ENCODE measurements at regions not wholly inside any gene's neighbourhood (a gene's known extent, or its start where the extent isn't known, plus 50 kb on each side); places are given as distances from the start of the nearest gene placed in this dataset.
"Not testable (repeated sequence)": the region's sequence is repeated elsewhere in the genome, so short reads cannot be mapped to it uniquely, and the experiment has no call there.

DNA sequence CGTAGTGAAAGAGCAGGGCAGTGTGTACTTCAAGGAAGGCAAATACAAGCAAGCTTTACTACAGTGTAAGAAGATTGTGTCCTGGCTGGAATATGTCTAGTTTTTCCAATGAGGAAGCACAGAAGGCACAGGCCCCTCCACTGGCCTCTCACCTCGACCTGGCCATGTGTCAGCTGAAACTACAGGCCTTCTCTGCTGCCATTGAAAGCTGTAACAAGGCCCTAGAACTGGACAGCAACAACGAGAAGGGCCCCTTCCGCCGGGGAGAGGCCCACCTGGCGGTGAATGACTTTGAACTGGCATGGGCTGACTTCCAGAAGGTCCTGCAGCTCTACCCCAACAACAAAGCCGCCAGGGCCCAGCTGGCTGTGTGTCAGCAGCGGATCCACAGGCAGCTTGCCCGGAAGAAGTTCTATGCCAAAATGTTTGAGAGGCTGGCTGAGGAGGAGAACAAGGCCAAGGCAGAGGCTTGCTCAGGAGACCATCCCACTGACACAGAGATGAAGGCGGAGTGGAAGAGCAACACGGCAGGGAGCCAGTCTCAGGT, 202.2 kb downstream of the SPATA31A6 start:
- not testable (repeated sequence) for H3K36me3 ChIP-seq; H3K4me3 ChIP-seq; H3K27me3 ChIP-seq (replicated peaks; ENCODE audit: insufficient read depth); ATAC-seq (ENCODE audit: insufficient number of reproducible peaks, low FRiP score, low read depth); DNase-seq (ENCODE audit: low spot score); H3K9me3 ChIP-seq
- Histone ChIP-seq H3K4me1 (ENCODE audit: control insufficient read depth in 1 of 2, low read depth in 2 of 2) (peaks cover 7 to 15% of the 10 kb centered on the region in 2 donors), H3K27ac (peak overlapping the region; percentile 44 to 60)

DNA sequence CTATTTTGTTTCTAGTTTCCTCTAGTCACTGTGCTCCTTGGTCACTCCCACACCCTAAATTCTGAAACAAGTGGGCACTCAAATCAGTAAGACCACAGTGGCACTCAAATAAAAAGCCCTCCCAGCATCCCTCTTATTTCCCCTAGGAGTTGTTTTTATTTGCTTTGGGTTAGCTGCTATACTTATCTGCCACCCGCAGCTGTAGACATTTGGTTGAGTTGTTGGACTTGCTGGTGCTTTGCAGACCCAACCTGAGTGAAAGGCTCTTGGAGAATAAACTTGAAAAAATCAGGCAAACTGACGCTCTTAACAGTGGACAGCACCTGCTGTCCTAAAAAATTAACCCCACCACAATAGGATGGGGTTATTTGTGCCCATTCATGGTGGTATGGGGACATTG, 203.0 kb downstream of the SPATA31A6 start:
- no peaks in the 10 kb centered on the region for H3K36me3 ChIP-seq
- ATAC-seq (ENCODE audit: insufficient number of reproducible peaks, low FRiP score, low read depth): peak; percentile 48
- no peaks in the 10 kb centered on the region for H3K27me3 ChIP-seq (replicated peaks; ENCODE audit: insufficient read depth)
- peaks cover 7 to 15% of the 10 kb centered on the region in 2 donors for H3K4me1 ChIP-seq (ENCODE audit: control insufficient read depth in 1 of 2, low read depth in 2 of 2)
- TF ChIP-seq, protein P1, sequence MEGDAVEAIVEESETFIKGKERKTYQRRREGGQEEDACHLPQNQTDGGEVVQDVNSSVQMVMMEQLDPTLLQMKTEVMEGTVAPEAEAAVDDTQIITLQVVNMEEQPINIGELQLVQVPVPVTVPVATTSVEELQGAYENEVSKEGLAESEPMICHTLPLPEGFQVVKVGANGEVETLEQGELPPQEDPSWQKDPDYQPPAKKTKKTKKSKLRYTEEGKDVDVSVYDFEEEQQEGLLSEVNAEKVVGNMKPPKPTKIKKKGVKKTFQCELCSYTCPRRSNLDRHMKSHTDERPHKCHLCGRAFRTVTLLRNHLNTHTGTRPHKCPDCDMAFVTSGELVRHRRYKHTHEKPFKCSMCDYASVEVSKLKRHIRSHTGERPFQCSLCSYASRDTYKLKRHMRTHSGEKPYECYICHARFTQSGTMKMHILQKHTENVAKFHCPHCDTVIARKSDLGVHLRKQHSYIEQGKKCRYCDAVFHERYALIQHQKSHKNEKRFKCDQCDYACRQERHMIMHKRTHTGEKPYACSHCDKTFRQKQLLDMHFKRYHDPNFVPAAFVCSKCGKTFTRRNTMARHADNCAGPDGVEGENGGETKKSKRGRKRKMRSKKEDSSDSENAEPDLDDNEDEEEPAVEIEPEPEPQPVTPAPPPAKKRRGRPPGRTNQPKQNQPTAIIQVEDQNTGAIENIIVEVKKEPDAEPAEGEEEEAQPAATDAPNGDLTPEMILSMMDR (IDR thresholded peaks at IDR 0.05): no peak
- no peak overlapping the region for H3K4me3 ChIP-seq
- H3K9me3 ChIP-seq: no peaks in the 10 kb centered on the region
- no peak for DNase-seq (ENCODE audit: low spot score)
- no peak overlapping the region for H3K27ac ChIP-seq

- TF ChIP-seq, protein P1 (IDR thresholded peaks at IDR 0.05): no peak
- no peak overlapping the region for H3K27ac ChIP-seq
- ATAC-seq (ENCODE audit: insufficient number of reproducible peaks, low FRiP score, low read depth): no peak
Measured at GRCh38 chr9:42388146-42388690, 204.8 kb downstream of the SPATA31A6 start.

DNA sequence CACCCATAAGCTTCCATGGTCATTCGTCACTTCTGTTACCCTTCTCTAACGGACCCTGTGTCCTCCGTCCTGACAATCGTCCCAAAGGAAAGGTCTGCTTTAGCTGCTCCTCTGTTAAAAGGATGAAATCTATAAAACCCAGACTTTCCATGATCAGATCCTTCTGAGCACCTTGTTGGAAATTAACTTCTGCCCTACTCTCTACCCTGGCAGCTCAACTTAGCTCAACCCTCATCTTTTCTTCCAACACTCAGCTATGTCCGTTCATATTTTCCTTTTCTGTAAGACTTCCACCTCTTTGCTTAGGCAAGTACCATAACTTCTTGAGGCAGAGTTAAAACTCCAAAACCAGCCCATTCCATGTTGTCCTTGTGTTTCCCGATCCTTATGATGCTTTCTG, 205.4 kb downstream of the SPATA31A6 start:
- Histone ChIP-seq H3K27me3 (replicated peaks; ENCODE audit: insufficient read depth) (no peaks in the 10 kb centered on the region), H3K27ac (no peak overlapping the region), H3K4me1 (ENCODE audit: control insufficient read depth in 1 of 2, low read depth in 2 of 2) (peaks cover 7 to 15% of the 10 kb centered on the region in 2 donors), H3K4me3 (no peak overlapping the region), H3K36me3 (no peaks in the 10 kb centered on the region), H3K9me3 (no peaks in the 10 kb centered on the region)
- TF ChIP-seq, protein P1 (IDR thresholded peaks at IDR 0.05): no peak
- no peak for DNase-seq (ENCODE audit: low spot score)
- no peak for ATAC-seq (ENCODE audit: insufficient number of reproducible peaks, low FRiP score, low read depth)

More at GRCh38 chr9:42388146-42388690, 204.8 kb downstream of the SPATA31A6 start:
- DNase-seq (ENCODE audit: low spot score): no peak
- Histone ChIP-seq H3K36me3 (no peaks in the 10 kb centered on the region), H3K4me1 (ENCODE audit: control insufficient read depth in 1 of 2, low read depth in 2 of 2) (peaks cover 7 to 15% of the 10 kb centered on the region in 2 donors), H3K9me3 (no peaks in the 10 kb centered on the region), H3K4me3 (no peak overlapping the region), H3K27me3 (replicated peaks; ENCODE audit: insufficient read depth) (no peaks in the 10 kb centered on the region)

- H3K4me3 ChIP-seq; H3K27ac ChIP-seq; DNase-seq (ENCODE audit: low spot score); H3K36me3 ChIP-seq; H3K9me3 ChIP-seq; H3K27me3 ChIP-seq (replicated peaks; ENCODE audit: insufficient read depth); ATAC-seq (ENCODE audit: insufficient number of reproducible peaks, low FRiP score, low read depth): not testable (repeated sequence)
- peaks cover 0 to 19% of the 10 kb centered on the region in 2 donors for H3K4me1 ChIP-seq (ENCODE audit: control insufficient read depth in 1 of 2, low read depth in 2 of 2)
Measured at GRCh38 chr9:42392773-42393455, 209.5 kb downstream of the SPATA31A6 start.

DNA sequence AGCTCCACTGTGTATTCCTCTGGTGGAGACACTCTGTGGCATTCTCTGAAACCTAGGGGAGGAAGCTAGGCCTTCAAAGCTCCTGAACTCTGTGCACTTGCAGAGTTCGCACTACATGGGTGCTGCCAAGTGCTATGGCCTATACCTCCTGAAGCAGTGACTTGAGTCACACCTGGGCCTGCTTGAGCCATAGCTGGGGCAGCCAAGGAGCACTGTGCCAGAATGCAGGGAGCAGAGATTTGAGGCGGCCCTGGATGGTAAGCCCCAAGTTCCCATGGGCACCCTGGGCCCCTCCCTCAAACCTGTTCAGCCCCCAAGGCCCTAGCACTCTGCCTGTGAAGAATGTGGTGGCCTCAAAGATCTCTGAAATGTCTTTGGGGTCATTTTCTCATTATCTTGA, 212.9 kb downstream of the SPATA31A6 start:
- Histone ChIP-seq H3K9me3 (no peaks in the 10 kb centered on the region), H3K27ac (peak overlapping the region in 1 of 2 donors; percentile 61), H3K4me3 (no peak overlapping the region), H3K36me3 (no peaks in the 10 kb centered on the region), H3K27me3 (replicated peaks; ENCODE audit: insufficient read depth) (no peaks in the 10 kb centered on the region), H3K4me1 (ENCODE audit: control insufficient read depth in 1 of 2, low read depth in 2 of 2) (peaks cover 0 to 21% of the 10 kb centered on the region in 2 donors)
- TF ChIP-seq, protein P1 (IDR thresholded peaks at IDR 0.05): no peak
- DNase-seq (ENCODE audit: low spot score): no peak
- no peak for ATAC-seq (ENCODE audit: insufficient number of reproducible peaks, low FRiP score, low read depth)

- not testable (repeated sequence) for H3K4me3 ChIP-seq; H3K9me3 ChIP-seq; DNase-seq (ENCODE audit: low spot score); H3K27me3 ChIP-seq (replicated peaks; ENCODE audit: insufficient read depth); H3K36me3 ChIP-seq
- peak; percentile 90 for ATAC-seq (ENCODE audit: insufficient number of reproducible peaks, low FRiP score, low read depth)
- H3K4me1 ChIP-seq (ENCODE audit: control insufficient read depth in 1 of 2, low read depth in 2 of 2): peaks cover 0 to 21% of the 10 kb centered on the region in 2 donors
- peak overlapping the region; percentile 1 to 61 for H3K27ac ChIP-seq
Measured at GRCh38 chr9:42397336-42397735, 213.9 kb downstream of the SPATA31A6 start.

- not testable (repeated sequence) for H3K27ac ChIP-seq; H3K36me3 ChIP-seq; DNase-seq (ENCODE audit: low spot score); H3K27me3 ChIP-seq (replicated peaks; ENCODE audit: insufficient read depth); H3K4me1 ChIP-seq (ENCODE audit: control insufficient read depth in 1 of 2, low read depth in 2 of 2); ATAC-seq (ENCODE audit: insufficient number of reproducible peaks, low FRiP score, low read depth); H3K9me3 ChIP-seq; H3K4me3 ChIP-seq
Measured at GRCh38 chr9:42402919-42403318, 219.5 kb downstream of the SPATA31A6 start.

DNA sequence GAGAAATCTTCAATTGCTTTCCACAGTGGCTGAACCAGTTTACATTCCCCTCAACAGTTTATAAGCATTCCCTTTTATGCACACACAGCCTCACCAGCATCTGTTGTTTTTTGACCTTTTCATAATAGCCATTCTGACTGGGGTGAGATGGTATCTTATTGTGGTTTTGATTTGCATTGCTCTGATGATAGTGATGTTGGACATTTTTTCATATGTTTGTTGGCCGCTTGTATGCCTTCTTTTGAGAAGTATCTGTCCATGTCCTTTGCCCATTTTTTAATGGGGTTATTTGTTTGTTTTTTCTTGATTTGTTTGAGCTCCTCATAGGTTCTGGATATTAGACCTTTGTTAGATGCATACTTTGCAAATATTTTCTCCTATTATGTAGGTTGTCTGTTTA, 226.1 kb downstream of the SPATA31A6 start:
- not testable (repeated sequence) for H3K4me3 ChIP-seq; H3K4me1 ChIP-seq (ENCODE audit: control insufficient read depth in 1 of 2, low read depth in 2 of 2); H3K9me3 ChIP-seq; H3K36me3 ChIP-seq; H3K27me3 ChIP-seq (replicated peaks; ENCODE audit: insufficient read depth); DNase-seq (ENCODE audit: low spot score); ATAC-seq (ENCODE audit: insufficient number of reproducible peaks, low FRiP score, low read depth); H3K27ac ChIP-seq
